HepG2 (cell line): ENCODE measurements at regions not wholly inside any gene's neighbourhood (a gene's known extent, or its start where the extent isn't known, plus 50 kb on each side); places are given as distances from the start of the nearest gene placed in this dataset.

Experiments used
- DMTF1 ChIP-seq: sonication (generic); formaldehyde crosslinking; IDR thresholded peaks from 2 replicates; pipeline ENCODE4 v1.4.0; 2020; ENCODE audit warnings: mild to moderate bottlenecking, missing genetic modification reagents
- MTA3 ChIP-seq: sonication (generic); formaldehyde crosslinking; IDR thresholded peaks from 2 replicates; pipeline ENCODE4 v1.4.0; 2020; ENCODE audit warnings: missing genetic modification reagents
- RELA ChIP-seq: sonication (generic); formaldehyde crosslinking; IDR thresholded peaks from 2 replicates; pipeline ENCODE4 v1.4.0; 2020; ENCODE audit warnings: missing genetic modification reagents
- SMAD9 ChIP-seq: sonication (generic); formaldehyde crosslinking; IDR thresholded peaks from 2 replicates; pipeline ENCODE4 v1.5.1; 2020; ENCODE audit warnings: mild to moderate bottlenecking, missing genetic modification reagents
- SRSF1 ChIP-seq: fragments of 200-400 bp; formaldehyde crosslinking; optimal IDR thresholded peaks from 2 replicates; pipeline ENCODE3; 2017; ENCODE audit warnings: mild to moderate bottlenecking, low read depth, low read length, moderate library complexity
- ZNF331 ChIP-seq: sonication (generic); formaldehyde crosslinking; IDR thresholded peaks from 2 replicates; pipeline ENCODE4 v1.4.0; 2020; ENCODE audit warnings: missing genetic modification reagents
- ZNF44 ChIP-seq: sonication (generic); formaldehyde crosslinking; IDR thresholded peaks from 2 replicates; pipeline ENCODE4 v1.5.1; 2020; ENCODE audit warnings: mild to moderate bottlenecking, missing genetic modification reagents
- TF ChIP-seq, protein P1 (sequence below): sonication (generic); formaldehyde crosslinking; IDR thresholded peaks from 2 replicates; pipeline ENCODE4 v1.5.0; 2020; ENCODE audit warnings: mild to moderate bottlenecking, missing genetic modification reagents, borderline replicate concordance

- TF ChIP-seq DMTF1 (CRISPR knock-in tag) = no peak
- TF ChIP-seq ZNF44 (CRISPR knock-in tag) = no peak
- no peak for TF ChIP-seq SRSF1
- TF ChIP-seq SMAD9 (CRISPR knock-in tag) = no peak
- no peak for TF ChIP-seq ZNF331
- TF ChIP-seq MTA3 (CRISPR knock-in tag) = no peak
- TF ChIP-seq, protein P1, sequence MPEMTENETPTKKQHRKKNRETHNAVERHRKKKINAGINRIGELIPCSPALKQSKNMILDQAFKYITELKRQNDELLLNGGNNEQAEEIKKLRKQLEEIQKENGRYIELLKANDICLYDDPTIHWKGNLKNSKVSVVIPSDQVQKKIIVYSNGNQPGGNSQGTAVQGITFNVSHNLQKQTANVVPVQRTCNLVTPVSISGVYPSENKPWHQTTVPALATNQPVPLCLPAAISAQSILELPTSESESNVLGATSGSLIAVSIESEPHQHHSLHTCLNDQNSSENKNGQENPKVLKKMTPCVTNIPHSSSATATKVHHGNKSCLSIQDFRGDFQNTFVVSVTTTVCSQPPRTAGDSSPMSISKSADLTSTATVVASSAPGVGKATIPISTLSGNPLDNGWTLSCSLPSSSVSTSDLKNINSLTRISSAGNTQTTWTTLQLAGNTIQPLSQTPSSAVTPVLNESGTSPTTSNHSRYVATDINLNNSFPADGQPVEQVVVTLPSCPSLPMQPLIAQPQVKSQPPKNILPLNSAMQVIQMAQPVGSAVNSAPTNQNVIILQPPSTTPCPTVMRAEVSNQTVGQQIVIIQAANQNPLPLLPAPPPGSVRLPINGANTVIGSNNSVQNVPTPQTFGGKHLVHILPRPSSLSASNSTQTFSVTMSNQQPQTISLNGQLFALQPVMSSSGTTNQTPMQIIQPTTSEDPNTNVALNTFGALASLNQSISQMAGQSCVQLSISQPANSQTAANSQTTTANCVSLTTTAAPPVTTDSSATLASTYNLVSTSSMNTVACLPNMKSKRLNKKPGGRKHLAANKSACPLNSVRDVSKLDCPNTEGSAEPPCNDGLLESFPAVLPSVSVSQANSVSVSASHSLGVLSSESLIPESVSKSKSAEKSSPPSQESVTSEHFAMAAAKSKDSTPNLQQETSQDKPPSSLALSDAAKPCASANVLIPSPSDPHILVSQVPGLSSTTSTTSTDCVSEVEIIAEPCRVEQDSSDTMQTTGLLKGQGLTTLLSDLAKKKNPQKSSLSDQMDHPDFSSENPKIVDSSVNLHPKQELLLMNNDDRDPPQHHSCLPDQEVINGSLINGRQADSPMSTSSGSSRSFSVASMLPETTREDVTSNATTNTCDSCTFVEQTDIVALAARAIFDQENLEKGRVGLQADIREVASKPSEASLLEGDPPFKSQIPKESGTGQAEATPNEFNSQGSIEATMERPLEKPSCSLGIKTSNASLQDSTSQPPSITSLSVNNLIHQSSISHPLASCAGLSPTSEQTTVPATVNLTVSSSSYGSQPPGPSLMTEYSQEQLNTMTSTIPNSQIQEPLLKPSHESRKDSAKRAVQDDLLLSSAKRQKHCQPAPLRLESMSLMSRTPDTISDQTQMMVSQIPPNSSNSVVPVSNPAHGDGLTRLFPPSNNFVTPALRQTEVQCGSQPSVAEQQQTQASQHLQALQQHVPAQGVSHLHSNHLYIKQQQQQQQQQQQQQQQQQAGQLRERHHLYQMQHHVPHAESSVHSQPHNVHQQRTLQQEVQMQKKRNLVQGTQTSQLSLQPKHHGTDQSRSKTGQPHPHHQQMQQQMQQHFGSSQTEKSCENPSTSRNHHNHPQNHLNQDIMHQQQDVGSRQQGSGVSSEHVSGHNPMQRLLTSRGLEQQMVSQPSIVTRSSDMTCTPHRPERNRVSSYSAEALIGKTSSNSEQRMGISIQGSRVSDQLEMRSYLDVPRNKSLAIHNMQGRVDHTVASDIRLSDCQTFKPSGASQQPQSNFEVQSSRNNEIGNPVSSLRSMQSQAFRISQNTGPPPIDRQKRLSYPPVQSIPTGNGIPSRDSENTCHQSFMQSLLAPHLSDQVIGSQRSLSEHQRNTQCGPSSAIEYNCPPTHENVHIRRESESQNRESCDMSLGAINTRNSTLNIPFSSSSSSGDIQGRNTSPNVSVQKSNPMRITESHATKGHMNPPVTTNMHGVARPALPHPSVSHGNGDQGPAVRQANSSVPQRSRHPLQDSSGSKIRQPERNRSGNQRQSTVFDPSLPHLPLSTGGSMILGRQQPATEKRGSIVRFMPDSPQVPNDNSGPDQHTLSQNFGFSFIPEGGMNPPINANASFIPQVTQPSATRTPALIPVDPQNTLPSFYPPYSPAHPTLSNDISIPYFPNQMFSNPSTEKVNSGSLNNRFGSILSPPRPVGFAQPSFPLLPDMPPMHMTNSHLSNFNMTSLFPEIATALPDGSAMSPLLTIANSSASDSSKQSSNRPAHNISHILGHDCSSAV (CRISPR knock-in tag) = no peak
- TF ChIP-seq RELA (CRISPR knock-in tag) = no peak
Observed at GRCh38 chr4:100952590-100952989, 394.7 kb downstream of the PPP3CA start (continued).
